Caki2 (cell line): ENCODE measurements at regions not wholly inside any gene's neighbourhood (a gene's known extent, or its start where the extent isn't known, plus 50 kb on each side); places are given as distances from the start of the nearest gene placed in this dataset.
"Not testable (repeated sequence)": the region's sequence is repeated elsewhere in the genome, so short reads cannot be mapped to it uniquely, and the experiment has no call there.

Experiments
- DNase-seq: peaks from one replicate; pipeline ENCODE4 v3.0.0-alpha.2; 2015; ENCODE audit warnings: low read depth
- in situ Hi-C: cut with HindIII; loops from 2 replicates; pipeline ENCODE4 v1.10.0; 2016; ENCODE audit warnings: low sequenced_read_pairs, low pct_unique_long_range_greater_than_20kb, mixed read lengths

GRCh38 chr6:12528136-12528535 is 188.4 kb upstream of the PHACTR1 start:
- in situ Hi-C loops, result no loop called here
- no peak for DNase-seq

GRCh38 chr6:12528581-12529363 is 187.8 kb upstream of the PHACTR1 start:
- in situ Hi-C loops, result no loop called here
- DNase-seq, result no peak

- DNase-seq, result no peak
- in situ Hi-C loops, result no loop called here
These were observed 187.1 kb upstream of the PHACTR1 start for GRCh38 chr6:12529364-12530019.

GRCh38 chr6:12530345-12530744 is 186.2 kb upstream of the PHACTR1 start:
- in situ Hi-C loops, result no loop called here
- DNase-seq, result no peak

- no peak for DNase-seq
These were observed 183.0 kb upstream of the PHACTR1 start for GRCh38 chr6:12533586-12533985.

GRCh38 chr6:12534069-12534853 is 182.3 kb upstream of the PHACTR1 start:
- in situ Hi-C loops, result no loop called here
- no peak for DNase-seq

More at GRCh38 chr6:12533586-12533985, 183.0 kb upstream of the PHACTR1 start:
- in situ Hi-C loops, result no loop called here

- DNase-seq, result no peak
- in situ Hi-C loops, result no loop called here
These were observed 180.8 kb upstream of the PHACTR1 start for GRCh38 chr6:12535586-12536314.

- DNase-seq, result no peak
- in situ Hi-C loops, result no loop called here
These were observed 180.2 kb upstream of the PHACTR1 start for GRCh38 chr6:12536416-12536815.

GRCh38 chr6:12537389-12537788 is 179.2 kb upstream of the PHACTR1 start:
- in situ Hi-C loops, result no loop called here
- DNase-seq, result no peak

GRCh38 chr6:12538881-12539357 is 177.6 kb upstream of the PHACTR1 start:
- in situ Hi-C loops, result no loop called here
- DNase-seq, result peak; percentile 44

GRCh38 chr6:12542319-12543115 is 174.1 kb upstream of the PHACTR1 start:
- in situ Hi-C loops, DNase-seq: not testable (repeated sequence)

- peak; percentile 95 for DNase-seq
- in situ Hi-C loops, result no loop called here
These were observed 172.6 kb upstream of the PHACTR1 start for GRCh38 chr6:12543953-12544352.

GRCh38 chr6:12544821-12545565 is 171.6 kb upstream of the PHACTR1 start:
- in situ Hi-C loops, result no loop called here
- no peak for DNase-seq

GRCh38 chr6:12545619-12546409 is 170.8 kb upstream of the PHACTR1 start:
- in situ Hi-C loops, result no loop called here
- peak; percentile 71 for DNase-seq

- in situ Hi-C loops, result no loop called here
- DNase-seq, result no peak
These were observed 170.1 kb upstream of the PHACTR1 start for GRCh38 chr6:12546410-12547002.

GRCh38 chr6:12548526-12548925 is 168.0 kb upstream of the PHACTR1 start:
- in situ Hi-C loops, result no loop called here

More at GRCh38 chr6:12548526-12548925, 168.0 kb upstream of the PHACTR1 start:
- no peak for DNase-seq
